OCI-LY1 (cell line): ENCODE measurements at regions not wholly inside any gene's neighbourhood (a gene's known extent, or its start where the extent isn't known, plus 50 kb on each side); places are given as distances from the start of the nearest gene placed in this dataset.

ENCODE experiments used
- EZH2 ChIP-seq: fragments of 200-600 bp; sonication (generic), shearing (Covaris generic); IDR thresholded peaks from 2 replicates; pipeline ENCODE4 v1.8.0; 2017; ENCODE audit warnings: borderline replicate concordance, mixed run types, mild to moderate bottlenecking, antibody characterized with exemption, low read length, moderate library complexity, mixed read lengths
- TF ChIP-seq, protein P1 (sequence below): fragments of 200-600 bp; sonication (generic), shearing (Covaris generic); IDR thresholded peaks from 2 replicates; pipeline ENCODE4 v1.5.1; 2017; ENCODE audit warnings: mild to moderate bottlenecking, antibody characterized with exemption, low read length, moderate library complexity, mixed read lengths

DNA sequence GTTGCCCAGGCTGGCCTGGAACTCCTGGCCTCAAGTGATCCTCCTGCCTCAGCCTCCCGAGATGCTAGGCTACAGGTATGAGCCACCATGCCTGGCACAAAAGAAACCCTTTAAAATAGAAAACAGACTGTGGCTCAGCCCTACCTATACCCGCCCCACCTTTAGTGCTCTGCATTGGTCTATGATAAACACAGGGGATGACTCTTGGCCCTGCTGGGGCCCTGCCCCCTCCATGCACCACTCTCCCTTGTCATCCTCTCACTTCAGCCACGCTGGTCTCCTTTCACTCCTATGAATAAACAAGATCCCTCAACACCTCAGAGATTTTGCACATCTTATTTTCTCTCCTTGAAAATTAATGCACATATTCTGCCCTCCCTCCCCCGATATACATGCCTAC, 251.4 kb upstream of the KLF14 start:
- TF ChIP-seq, protein P1, sequence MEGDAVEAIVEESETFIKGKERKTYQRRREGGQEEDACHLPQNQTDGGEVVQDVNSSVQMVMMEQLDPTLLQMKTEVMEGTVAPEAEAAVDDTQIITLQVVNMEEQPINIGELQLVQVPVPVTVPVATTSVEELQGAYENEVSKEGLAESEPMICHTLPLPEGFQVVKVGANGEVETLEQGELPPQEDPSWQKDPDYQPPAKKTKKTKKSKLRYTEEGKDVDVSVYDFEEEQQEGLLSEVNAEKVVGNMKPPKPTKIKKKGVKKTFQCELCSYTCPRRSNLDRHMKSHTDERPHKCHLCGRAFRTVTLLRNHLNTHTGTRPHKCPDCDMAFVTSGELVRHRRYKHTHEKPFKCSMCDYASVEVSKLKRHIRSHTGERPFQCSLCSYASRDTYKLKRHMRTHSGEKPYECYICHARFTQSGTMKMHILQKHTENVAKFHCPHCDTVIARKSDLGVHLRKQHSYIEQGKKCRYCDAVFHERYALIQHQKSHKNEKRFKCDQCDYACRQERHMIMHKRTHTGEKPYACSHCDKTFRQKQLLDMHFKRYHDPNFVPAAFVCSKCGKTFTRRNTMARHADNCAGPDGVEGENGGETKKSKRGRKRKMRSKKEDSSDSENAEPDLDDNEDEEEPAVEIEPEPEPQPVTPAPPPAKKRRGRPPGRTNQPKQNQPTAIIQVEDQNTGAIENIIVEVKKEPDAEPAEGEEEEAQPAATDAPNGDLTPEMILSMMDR: no peak
- TF ChIP-seq EZH2: no peak
